ENCODE measurements at regions not wholly inside any gene's neighbourhood (a gene's known extent, or its start where the extent isn't known, plus 50 kb on each side); places are given as distances from the start of the nearest gene placed in this dataset.

GRCh38 chr12:100698518-100698917 is 96.1 kb upstream of the ANO4 start:
- Histone ChIP-seq H3K36me3 (ENCODE audit: control insufficient read depth, insufficient read depth, low read length) (no peaks in the 10 kb centered on the region), H3K27me3 (replicated peaks; ENCODE audit: control insufficient read depth, insufficient read depth, low read length) (no peaks in the 10 kb centered on the region), H3K4me3 (replicated peaks; ENCODE audit: low read depth, low read length) (no peak overlapping the region)
- DNase-seq (ENCODE audit: extremely low read depth, insufficient read length), result no peak
- TF ChIP-seq CTCF (IDR thresholded peaks at IDR 0.05; ENCODE audit: insufficient read depth, low read length, poor library complexity, severe bottlenecking), result no peak

- DNase-seq (ENCODE audit: extremely low read depth, insufficient read length), result no peak
- no peak overlapping the region for H3K4me3 ChIP-seq (replicated peaks; ENCODE audit: low read depth, low read length)
- TF ChIP-seq CTCF (IDR thresholded peaks at IDR 0.05; ENCODE audit: insufficient read depth, low read length, poor library complexity, severe bottlenecking), result no peak
These were observed 95.4 kb upstream of the ANO4 start for GRCh38 chr12:100699209-100699608.

GRCh38 chr12:100703337-100703736 is 91.2 kb upstream of the ANO4 start:
- Histone ChIP-seq H3K36me3 (ENCODE audit: control insufficient read depth, insufficient read depth, low read length) (no peaks in the 10 kb centered on the region), H3K4me3 (replicated peaks; ENCODE audit: low read depth, low read length) (no peak overlapping the region), H3K27me3 (replicated peaks; ENCODE audit: control insufficient read depth, insufficient read depth, low read length) (no peaks in the 10 kb centered on the region)
- no peak for TF ChIP-seq CTCF (IDR thresholded peaks at IDR 0.05; ENCODE audit: insufficient read depth, low read length, poor library complexity, severe bottlenecking)
- DNase-seq (ENCODE audit: extremely low read depth, insufficient read length), result no peak

More at GRCh38 chr12:100699209-100699608, 95.4 kb upstream of the ANO4 start:
- Histone ChIP-seq H3K36me3 (ENCODE audit: control insufficient read depth, insufficient read depth, low read length) (no peaks in the 10 kb centered on the region), H3K27me3 (replicated peaks; ENCODE audit: control insufficient read depth, insufficient read depth, low read length) (no peaks in the 10 kb centered on the region)

- no peak for TF ChIP-seq CTCF (IDR thresholded peaks at IDR 0.05; ENCODE audit: insufficient read depth, low read length, poor library complexity, severe bottlenecking)
These were observed 90.7 kb upstream of the ANO4 start for GRCh38 chr12:100703868-100704267.

GRCh38 chr12:100706033-100706432 is 88.5 kb upstream of the ANO4 start:
- no peak for DNase-seq (ENCODE audit: extremely low read depth, insufficient read length)
- TF ChIP-seq CTCF (IDR thresholded peaks at IDR 0.05; ENCODE audit: insufficient read depth, low read length, poor library complexity, severe bottlenecking), result no peak

More at GRCh38 chr12:100703868-100704267, 90.7 kb upstream of the ANO4 start:
- Histone ChIP-seq H3K27me3 (replicated peaks; ENCODE audit: control insufficient read depth, insufficient read depth, low read length) (no peaks in the 10 kb centered on the region), H3K4me3 (replicated peaks; ENCODE audit: low read depth, low read length) (no peak overlapping the region), H3K36me3 (ENCODE audit: control insufficient read depth, insufficient read depth, low read length) (no peaks in the 10 kb centered on the region)
- DNase-seq (ENCODE audit: extremely low read depth, insufficient read length), result no peak

GRCh38 chr12:100708591-100708990 is 86.0 kb upstream of the ANO4 start:
- no peak overlapping the region for H3K4me3 ChIP-seq (replicated peaks; ENCODE audit: low read depth, low read length)
- no peaks in the 10 kb centered on the region for H3K36me3 ChIP-seq (ENCODE audit: control insufficient read depth, insufficient read depth, low read length)
- no peaks in the 10 kb centered on the region for H3K27me3 ChIP-seq (replicated peaks; ENCODE audit: control insufficient read depth, insufficient read depth, low read length)
- no peak for DNase-seq (ENCODE audit: extremely low read depth, insufficient read length)
- no peak for TF ChIP-seq CTCF (IDR thresholded peaks at IDR 0.05; ENCODE audit: insufficient read depth, low read length, poor library complexity, severe bottlenecking)

More at GRCh38 chr12:100706033-100706432, 88.5 kb upstream of the ANO4 start:
- no peaks in the 10 kb centered on the region for H3K36me3 ChIP-seq (ENCODE audit: control insufficient read depth, insufficient read depth, low read length)
- H3K4me3 ChIP-seq (replicated peaks; ENCODE audit: low read depth, low read length), result no peak overlapping the region
- no peaks in the 10 kb centered on the region for H3K27me3 ChIP-seq (replicated peaks; ENCODE audit: control insufficient read depth, insufficient read depth, low read length)
